ENCODE measurements at regions not wholly inside any gene's neighbourhood (a gene's known extent, or its start where the extent isn't known, plus 50 kb on each side); places are given as distances from the start of the nearest gene placed in this dataset.
"Not testable (repeated sequence)": the region's sequence is repeated elsewhere in the genome, so short reads cannot be mapped to it uniquely, and the experiment has no call there.

GRCh38 chr4:81621490-81621889 lies 149.8 kb upstream of the RASGEF1B start:
- no peak for FAIRE-seq

GRCh38 chr4:81620442-81620841 lies 148.7 kb upstream of the RASGEF1B start:
- FAIRE-seq, result no peak

GRCh38 chr4:81617545-81617944 lies 145.8 kb upstream of the RASGEF1B start:
- FAIRE-seq, result no peak

GRCh38 chr4:81611221-81611620 lies 139.5 kb upstream of the RASGEF1B start:
- no peak for FAIRE-seq

- no peak for FAIRE-seq
These were observed 138.1 kb upstream of the RASGEF1B start for GRCh38 chr4:81609844-81610243.

- FAIRE-seq, result no peak
These were observed 136.2 kb upstream of the RASGEF1B start for GRCh38 chr4:81607950-81608349.

- FAIRE-seq, result no peak
These were observed 135.2 kb upstream of the RASGEF1B start for GRCh38 chr4:81606801-81607501.

- no peak for FAIRE-seq
These were observed 134.5 kb upstream of the RASGEF1B start for GRCh38 chr4:81606166-81606565.

- no peak for FAIRE-seq
These were observed 133.6 kb upstream of the RASGEF1B start for GRCh38 chr4:81605271-81605670.

- FAIRE-seq, result no peak
These were observed 133.0 kb upstream of the RASGEF1B start for GRCh38 chr4:81604683-81605218.

GRCh38 chr4:81602854-81603253 lies 131.1 kb upstream of the RASGEF1B start:
- FAIRE-seq, result no peak

- FAIRE-seq, result no peak
These were observed 129.6 kb upstream of the RASGEF1B start for GRCh38 chr4:81601358-81601694.

GRCh38 chr4:81600520-81601357 lies 129.0 kb upstream of the RASGEF1B start:
- FAIRE-seq, result no peak

- no peak for FAIRE-seq
These were observed 128.2 kb upstream of the RASGEF1B start for GRCh38 chr4:81599742-81600380.

GRCh38 chr4:81595798-81596610 lies 124.3 kb upstream of the RASGEF1B start:
- FAIRE-seq, result no peak

GRCh38 chr4:81595287-81595686 lies 123.6 kb upstream of the RASGEF1B start:
- FAIRE-seq, result no peak

GRCh38 chr4:81594490-81595159 lies 122.9 kb upstream of the RASGEF1B start:
- no peak for FAIRE-seq

- FAIRE-seq, result no peak
These were observed 121.0 kb upstream of the RASGEF1B start for GRCh38 chr4:81592701-81593100.

- FAIRE-seq, result no peak
These were observed 118.9 kb upstream of the RASGEF1B start for GRCh38 chr4:81590596-81590995.

GRCh38 chr4:81589262-81589661 lies 117.6 kb upstream of the RASGEF1B start:
- no peak for FAIRE-seq

- no peak for FAIRE-seq
These were observed 115.0 kb upstream of the RASGEF1B start for GRCh38 chr4:81586706-81587105.

GRCh38 chr4:81580994-81581374 lies 109.3 kb upstream of the RASGEF1B start:
- not testable (repeated sequence) for FAIRE-seq

Data from colon (tissue), 2 donors.